WTC11 (cell line): ENCODE measurements at regions not wholly inside any gene's neighbourhood (a gene's known extent, or its start where the extent isn't known, plus 50 kb on each side); places are given as distances from the start of the nearest gene placed in this dataset.

Source experiments
- ELF4 ChIP-seq: sonication (generic); formaldehyde crosslinking; IDR thresholded peaks from 2 replicates; pipeline ENCODE4 v1.8.1; 2022; ENCODE audit warnings: low read depth, mild to moderate bottlenecking, moderate library complexity, missing genetic modification reagents
- FOXP4 ChIP-seq: sonication (generic); formaldehyde crosslinking; IDR thresholded peaks from 2 replicates; pipeline ENCODE4 v1.8.0; 2022; ENCODE audit warnings: mild to moderate bottlenecking, missing genetic modification reagents
- KAT7 ChIP-seq: sonication (generic); formaldehyde crosslinking; IDR thresholded peaks from 2 replicates; pipeline ENCODE4 v1.8.1; 2023; ENCODE audit warnings: missing genetic modification reagents, mild to moderate bottlenecking, borderline replicate concordance
- NR2C2 ChIP-seq: sonication (generic); formaldehyde crosslinking; IDR thresholded peaks from 2 replicates; pipeline ENCODE4 v1.8.0; 2022; ENCODE audit warnings: mild to moderate bottlenecking, missing genetic modification reagents
- PREB ChIP-seq: sonication (generic); formaldehyde crosslinking; IDR thresholded peaks from 2 replicates; pipeline ENCODE4 v1.8.1; 2022; ENCODE audit warnings: mild to moderate bottlenecking, missing genetic modification reagents, moderate library complexity, borderline replicate concordance
- SMAD3 ChIP-seq: sonication (generic); formaldehyde crosslinking; IDR thresholded peaks from 2 replicates; pipeline ENCODE4 v1.8.0; 2022; ENCODE audit warnings: missing genetic modification reagents, mild to moderate bottlenecking, borderline replicate concordance
- SP1 ChIP-seq: sonication (generic); formaldehyde crosslinking; conservative IDR thresholded peaks from 2 replicates; pipeline ENCODE4 v1.8.1; 2022; ENCODE audit warnings: missing genetic modification reagents
- TEAD4 ChIP-seq: sonication (generic); formaldehyde crosslinking; IDR thresholded peaks from 2 replicates; pipeline ENCODE4 v1.8.0; 2022; ENCODE audit warnings: mild to moderate bottlenecking, missing genetic modification reagents
- ZNF396 ChIP-seq: fragments of 250-450 bp; sonication (Bioruptor Pico); IDR thresholded peaks from 2 replicates; pipeline ENCODE4 v1.8.0; 2021; ENCODE audit warnings: mild to moderate bottlenecking, moderate library complexity, borderline replicate concordance
- ZNF423 ChIP-seq: fragments of 250-450 bp; sonication (Bioruptor Pico); IDR thresholded peaks from 2 replicates; pipeline ENCODE4 v2.1.2; 2022; ENCODE audit warnings: mild to moderate bottlenecking, moderate library complexity
- TF ChIP-seq, protein P1 (sequence below): fragments of 200-600 bp; IDR thresholded peaks from 2 replicates; pipeline ENCODE4 v1.8.0; 2022; ENCODE audit warnings: antibody characterized with exemption
- TF ChIP-seq, protein P2 (sequence below): sonication (generic); formaldehyde crosslinking; IDR thresholded peaks from 2 replicates; pipeline ENCODE4 v1.8.1; 2022; ENCODE audit warnings: low read depth, missing genetic modification reagents, borderline replicate concordance
- TF ChIP-seq, protein P3 (sequence below): sonication (generic); formaldehyde crosslinking; IDR thresholded peaks from 2 replicates; pipeline ENCODE4 v1.8.1; 2023; ENCODE audit warnings: mild to moderate bottlenecking, missing genetic modification reagents, moderate library complexity

- TF ChIP-seq, protein P1, sequence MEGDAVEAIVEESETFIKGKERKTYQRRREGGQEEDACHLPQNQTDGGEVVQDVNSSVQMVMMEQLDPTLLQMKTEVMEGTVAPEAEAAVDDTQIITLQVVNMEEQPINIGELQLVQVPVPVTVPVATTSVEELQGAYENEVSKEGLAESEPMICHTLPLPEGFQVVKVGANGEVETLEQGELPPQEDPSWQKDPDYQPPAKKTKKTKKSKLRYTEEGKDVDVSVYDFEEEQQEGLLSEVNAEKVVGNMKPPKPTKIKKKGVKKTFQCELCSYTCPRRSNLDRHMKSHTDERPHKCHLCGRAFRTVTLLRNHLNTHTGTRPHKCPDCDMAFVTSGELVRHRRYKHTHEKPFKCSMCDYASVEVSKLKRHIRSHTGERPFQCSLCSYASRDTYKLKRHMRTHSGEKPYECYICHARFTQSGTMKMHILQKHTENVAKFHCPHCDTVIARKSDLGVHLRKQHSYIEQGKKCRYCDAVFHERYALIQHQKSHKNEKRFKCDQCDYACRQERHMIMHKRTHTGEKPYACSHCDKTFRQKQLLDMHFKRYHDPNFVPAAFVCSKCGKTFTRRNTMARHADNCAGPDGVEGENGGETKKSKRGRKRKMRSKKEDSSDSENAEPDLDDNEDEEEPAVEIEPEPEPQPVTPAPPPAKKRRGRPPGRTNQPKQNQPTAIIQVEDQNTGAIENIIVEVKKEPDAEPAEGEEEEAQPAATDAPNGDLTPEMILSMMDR: no peak
- TF ChIP-seq ELF4 (no peak), FOXP4 (CRISPR knock-in tag) (no peak), KAT7 (CRISPR knock-in tag) (no peak), ZNF396 (CRISPR knock-in tag) (no peak), PREB (CRISPR knock-in tag) (no peak), NR2C2 (CRISPR knock-in tag) (no peak), SMAD3 (CRISPR knock-in tag) (no peak), TEAD4 (no peak), ZNF423 (CRISPR knock-in tag) (no peak), SP1 (CRISPR knock-in tag) (no peak)
- TF ChIP-seq, protein P2, sequence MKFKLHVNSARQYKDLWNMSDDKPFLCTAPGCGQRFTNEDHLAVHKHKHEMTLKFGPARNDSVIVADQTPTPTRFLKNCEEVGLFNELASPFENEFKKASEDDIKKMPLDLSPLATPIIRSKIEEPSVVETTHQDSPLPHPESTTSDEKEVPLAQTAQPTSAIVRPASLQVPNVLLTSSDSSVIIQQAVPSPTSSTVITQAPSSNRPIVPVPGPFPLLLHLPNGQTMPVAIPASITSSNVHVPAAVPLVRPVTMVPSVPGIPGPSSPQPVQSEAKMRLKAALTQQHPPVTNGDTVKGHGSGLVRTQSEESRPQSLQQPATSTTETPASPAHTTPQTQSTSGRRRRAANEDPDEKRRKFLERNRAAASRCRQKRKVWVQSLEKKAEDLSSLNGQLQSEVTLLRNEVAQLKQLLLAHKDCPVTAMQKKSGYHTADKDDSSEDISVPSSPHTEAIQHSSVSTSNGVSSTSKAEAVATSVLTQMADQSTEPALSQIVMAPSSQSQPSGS (CRISPR knock-in tag): no peak
- TF ChIP-seq, protein P3, sequence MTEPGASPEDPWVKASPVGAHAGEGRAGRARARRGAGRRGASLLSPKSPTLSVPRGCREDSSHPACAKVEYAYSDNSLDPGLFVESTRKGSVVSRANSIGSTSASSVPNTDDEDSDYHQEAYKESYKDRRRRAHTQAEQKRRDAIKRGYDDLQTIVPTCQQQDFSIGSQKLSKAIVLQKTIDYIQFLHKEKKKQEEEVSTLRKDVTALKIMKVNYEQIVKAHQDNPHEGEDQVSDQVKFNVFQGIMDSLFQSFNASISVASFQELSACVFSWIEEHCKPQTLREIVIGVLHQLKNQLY (CRISPR knock-in tag): no peak
Measured at GRCh38 chr5:23606927-23607326, 99.5 kb downstream of the PRDM9 start.
